Kidney tubule cell (primary cell): ENCODE measurements at regions not wholly inside any gene's neighbourhood (a gene's known extent, or its start where the extent isn't known, plus 50 kb on each side); places are given as distances from the start of the nearest gene placed in this dataset.
A peak's percentile ranks its signal among the peaks of the same experiment; 100 is the strongest.

ENCODE experiments used
- DNase-seq: peaks from one replicate; pipeline ENCODE4 v3.0.0-alpha.2; 2018; ENCODE audit warnings: low spot score

DNA sequence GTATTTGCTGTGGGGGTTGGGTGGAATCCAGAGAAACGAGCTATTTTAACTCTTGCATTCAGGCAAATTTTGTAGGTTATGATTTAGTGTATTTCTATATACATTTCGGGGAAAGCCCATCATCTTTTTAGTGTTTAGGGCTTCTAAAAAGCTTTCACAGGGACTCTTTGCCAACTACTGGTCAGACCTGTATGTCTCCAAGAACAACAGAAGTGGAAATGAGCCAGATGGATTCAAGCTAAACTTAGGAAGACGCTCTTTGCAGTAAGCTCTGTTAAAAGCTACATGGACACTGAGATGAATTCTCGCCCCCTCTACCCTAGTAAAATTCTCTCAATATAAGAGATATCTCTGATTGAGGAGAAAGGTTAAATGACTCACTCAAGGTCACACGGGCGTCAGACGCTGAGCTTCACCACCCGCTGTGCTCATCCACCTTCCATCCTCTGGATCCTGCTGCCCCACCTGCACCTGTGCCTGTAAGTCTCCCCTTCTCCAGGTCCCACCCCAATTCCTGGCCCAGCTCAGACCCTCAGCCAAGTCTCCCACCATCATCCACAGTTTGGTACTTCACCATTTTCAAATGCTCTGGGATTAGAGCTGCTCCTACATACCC lies 85.6 kb downstream of the MARCHF4 start:
- peak; percentile 36 for DNase-seq

DNA sequence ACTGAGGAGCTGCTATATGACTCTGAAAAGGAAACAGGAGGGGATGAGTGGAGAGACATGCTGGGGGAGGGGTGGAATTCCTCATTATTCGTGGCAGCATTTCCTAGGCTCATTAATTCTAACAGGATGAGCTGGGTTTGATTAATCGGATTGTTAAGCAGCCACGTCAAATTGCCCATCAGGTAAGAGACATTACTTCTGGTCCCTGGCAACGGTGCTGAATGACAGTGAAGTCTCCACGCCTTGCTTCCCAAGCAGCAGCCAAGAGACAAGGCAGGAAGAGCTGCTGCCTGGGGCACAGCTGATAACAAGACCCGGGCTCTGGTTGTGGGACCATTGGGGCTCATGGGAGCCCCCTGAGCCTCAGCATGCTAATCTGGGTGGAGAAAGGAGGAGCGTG lies 86.6 kb downstream of the MARCHF4 start:
- DNase-seq: peak; percentile 56

DNA sequence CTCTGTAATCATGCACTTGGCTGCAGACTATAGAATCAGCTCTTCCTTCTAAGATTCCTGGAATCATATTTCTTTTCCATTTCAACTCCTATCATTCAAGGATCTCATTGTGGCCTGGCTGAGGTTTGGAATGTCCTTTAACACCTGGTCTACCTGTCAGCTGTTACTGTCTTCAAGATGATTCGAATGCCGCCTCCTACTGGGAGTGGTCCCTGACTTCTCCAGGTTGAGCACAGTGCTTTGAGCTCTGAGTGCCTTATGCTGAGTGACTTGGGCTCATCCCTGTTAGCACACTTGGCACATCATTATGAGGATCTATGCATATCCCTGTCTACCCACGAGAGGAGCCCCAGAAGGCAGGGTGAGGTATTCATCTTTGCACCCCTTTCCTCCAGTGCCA lies 87.6 kb downstream of the MARCHF4 start:
- DNase-seq: no peak

DNA sequence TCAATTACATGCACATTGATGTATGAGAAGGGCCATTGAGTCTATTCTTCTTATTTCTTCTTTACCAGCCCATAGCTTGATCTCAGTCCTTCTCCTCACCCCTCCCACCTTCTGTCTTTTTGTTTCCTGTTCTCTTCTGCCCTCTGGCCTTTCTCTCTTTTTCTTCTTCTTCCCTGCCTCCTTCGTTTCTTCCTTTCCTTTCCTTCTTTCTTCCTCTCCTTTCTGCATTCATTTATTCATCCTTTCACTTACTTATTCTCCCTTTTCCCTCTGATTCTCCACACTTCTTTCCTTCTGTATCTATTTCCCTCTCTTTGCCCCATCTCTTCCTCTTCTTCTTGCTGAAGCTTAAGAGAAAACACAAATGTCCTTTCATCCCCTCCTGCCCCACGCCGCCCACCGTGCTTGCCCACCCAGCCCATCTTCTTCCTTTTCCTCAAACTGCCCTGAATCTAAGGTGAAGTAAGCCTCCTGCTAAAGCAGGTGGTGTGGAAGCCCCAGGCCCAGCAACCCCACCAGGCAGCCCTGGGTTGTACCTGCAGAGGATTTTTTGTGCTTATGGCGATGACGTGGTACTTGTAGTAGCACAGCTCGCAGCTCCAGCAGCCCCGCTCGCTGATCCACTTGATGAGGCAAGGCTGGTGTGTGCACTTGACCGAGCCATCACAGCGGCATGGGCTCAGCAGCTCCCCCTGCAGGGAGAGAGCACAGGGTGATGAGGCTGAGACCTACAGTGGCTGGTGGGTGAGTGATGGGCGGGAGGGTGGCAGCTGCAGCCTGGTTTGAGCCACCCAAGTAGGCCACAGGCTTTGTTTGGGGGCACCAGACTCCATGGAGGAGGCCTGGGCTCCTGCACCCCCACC lies 89.0 kb downstream of the MARCHF4 start:
- no peak for DNase-seq

DNA sequence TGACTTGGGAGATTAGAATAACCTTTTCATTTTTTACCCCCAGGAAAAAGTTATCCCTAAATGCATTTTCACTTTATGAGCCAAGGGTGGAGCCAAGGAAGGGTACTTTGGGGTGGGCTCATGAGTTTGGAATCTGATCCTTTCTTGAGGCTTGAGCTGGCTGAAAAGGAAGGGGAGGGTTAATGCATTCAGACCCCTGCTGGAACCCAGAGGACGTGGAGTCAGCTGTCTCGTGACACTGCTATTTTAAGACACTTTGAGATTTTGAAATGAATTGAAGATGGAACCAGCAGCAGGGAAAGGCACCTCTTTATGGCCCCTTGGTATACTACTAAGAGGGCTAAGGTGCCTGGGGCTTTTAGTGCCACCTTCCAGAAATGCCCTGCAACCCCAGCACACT lies 90.4 kb downstream of the MARCHF4 start:
- no peak for DNase-seq

DNA sequence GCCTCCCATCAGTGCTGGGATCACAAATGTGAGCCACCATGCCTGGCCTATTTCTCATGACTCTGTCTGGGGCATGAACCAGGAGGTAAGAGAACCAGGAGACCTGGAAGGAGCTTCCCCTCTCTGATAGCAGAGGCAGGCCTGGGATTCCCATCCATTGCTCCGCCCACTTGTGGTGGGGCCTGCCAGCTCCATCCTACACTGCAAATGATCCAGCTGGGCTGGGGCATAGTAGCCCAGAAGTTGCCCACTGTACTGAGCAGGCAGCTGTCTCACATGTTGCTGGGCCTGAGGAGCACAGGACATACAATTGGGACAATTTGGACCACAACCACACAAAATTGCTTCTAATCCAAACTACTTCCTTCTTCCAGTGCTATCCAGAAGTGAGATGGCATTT lies 91.0 kb downstream of the MARCHF4 start:
- no peak for DNase-seq

DNA sequence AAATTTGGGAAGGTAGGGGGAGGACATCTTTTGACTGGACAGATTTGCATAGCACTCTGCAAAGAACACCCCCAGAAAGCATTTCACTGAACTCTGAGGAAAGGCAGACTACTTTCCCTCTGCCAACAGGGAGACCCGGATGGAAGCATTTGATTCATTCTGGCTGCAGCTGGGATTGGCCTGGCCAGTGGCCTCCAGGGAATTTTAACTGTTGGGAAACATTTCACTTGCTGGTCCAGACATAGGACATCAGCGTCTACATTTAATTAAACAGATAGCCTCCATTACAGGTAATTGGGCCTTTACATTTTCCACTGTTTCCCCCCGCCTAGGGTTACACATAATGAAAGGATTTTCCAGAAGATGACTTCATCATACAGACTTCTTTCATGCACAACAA lies 92.8 kb downstream of the MARCHF4 start:
- DNase-seq: no peak

DNA sequence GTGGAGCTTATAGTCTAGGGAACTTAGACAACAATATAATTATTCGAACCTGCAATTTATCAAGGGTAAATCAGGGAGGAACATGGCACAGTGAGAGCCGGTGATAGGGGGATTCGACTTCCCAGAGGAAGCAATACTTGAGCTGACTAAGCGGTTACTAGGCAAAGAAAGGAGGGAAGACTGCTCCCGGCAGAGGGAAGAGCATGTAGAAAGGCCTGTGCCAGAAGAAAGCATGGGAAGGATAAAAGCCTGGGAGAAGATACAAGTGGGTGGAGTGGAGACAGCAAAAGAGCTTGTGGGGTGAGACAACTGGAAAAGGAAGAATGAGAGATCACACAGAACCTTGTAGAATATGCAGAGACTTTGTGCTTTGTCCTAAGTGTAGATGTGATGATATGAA lies 93.3 kb downstream of the MARCHF4 start:
- no peak for DNase-seq

DNA sequence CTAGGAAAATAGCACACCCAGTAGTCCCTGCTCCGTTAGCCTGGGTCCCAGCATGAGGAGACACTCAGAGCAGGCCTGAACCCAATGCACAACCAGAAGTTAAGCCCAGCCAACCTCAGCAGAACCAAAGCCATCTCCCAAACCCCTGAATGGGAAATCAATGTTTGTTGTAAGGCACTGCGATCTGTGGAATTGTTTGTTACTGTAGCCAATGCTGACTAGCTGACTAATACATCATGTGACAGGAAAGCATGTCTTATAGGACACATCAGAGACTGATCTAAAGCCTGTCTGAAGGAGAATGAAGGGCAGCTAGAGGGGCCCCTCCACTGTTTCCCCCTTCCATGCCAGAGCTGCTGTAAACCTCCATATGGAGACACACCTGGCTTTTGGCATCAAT lies 96.4 kb downstream of the MARCHF4 start:
- no peak for DNase-seq

DNA sequence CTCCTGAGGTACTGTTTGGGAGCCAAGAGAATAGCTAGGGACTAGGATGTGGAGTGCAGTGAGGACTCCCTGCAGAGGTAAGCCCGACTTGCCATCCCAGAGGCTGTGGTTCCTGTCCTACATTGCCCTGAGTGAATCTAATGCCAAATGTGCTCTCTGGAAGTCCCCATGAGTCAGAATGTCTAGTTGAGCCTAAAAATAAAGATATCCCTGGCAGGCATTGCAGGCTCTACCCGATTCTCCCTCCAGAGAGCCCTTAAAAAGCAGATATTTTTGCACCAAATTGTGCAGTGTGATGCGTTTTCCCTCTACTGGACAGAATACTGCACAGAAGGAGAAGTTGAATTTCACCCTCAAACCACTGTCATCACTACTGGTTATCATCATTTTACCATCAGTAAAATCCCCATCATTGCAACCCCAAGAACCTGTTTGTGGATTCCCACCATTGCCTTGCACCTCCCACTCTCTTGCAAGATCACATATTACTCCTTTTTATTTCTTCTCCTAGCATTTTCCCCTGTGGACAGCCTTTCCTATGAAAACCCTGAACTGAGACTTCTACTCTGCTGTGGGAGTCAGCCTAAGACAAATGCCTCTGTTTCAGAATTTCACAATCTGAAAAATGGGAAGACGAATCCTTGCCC lies 98.0 kb downstream of the MARCHF4 start:
- DNase-seq: peak; percentile 29

DNA sequence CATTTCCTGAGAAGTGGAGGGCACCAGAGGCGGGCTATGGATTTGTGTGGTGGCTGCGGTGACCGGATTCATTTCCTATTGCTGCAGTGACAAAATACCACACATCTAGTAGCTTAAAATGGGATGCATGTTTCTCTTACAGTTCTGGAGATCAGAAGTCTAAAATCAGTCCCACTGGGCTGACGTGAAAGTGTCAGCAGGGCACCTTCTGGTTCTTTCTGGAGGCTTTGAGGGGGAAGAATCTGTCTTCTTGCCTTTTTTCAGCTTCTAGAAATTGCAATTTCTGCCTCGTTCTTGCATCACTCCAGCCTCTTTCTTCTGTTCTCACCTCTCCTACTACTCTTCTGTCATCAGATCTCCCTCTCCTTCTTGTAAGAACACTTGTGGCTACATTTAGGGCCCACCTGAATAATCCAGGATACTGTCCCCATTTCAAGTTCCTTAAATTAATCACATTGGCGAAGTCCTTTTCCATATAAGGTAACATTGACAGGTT lies 111.2 kb downstream of the MARCHF4 start:
- no peak for DNase-seq

DNA sequence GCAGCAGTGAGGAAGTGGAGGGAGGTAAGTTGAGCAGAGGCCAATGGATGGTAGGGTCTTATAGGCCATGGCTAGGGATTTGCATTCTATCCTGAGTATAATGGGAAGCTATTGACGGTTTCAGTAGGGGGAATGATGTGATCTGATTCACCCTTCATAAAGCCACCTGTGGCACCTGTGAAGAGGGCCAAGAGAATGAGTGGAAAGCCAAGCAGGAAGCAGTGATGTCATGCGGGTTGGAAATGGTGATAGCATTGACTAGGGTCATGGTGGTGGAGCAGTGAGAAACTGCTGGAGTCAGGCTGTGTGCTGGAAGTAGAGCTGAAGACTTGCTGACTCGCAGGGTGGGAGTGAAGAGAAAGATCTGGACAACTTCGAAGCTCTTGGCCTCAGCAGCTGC lies 111.7 kb downstream of the MARCHF4 start:
- DNase-seq: peak; percentile 10

DNA sequence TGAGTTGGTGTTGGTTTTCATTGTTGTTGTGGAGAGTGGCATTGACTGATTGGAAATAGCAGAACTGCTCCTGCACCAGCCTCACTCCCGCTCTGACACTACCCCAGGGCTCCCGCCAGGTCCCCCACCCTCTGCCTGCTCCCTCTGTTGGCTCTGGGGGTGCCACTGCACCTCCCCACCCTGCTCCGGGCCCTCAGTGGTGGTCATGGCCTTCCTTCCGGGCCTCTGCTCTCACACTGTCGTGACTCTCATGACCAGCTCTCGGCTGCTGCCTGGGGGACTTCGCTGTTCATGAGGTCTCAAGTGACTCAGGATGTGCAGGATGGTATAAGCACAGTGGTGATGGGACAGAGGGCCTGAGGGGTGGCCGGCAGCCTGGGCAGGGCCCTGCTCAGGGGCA lies 113.2 kb downstream of the MARCHF4 start:
- no peak for DNase-seq

DNA sequence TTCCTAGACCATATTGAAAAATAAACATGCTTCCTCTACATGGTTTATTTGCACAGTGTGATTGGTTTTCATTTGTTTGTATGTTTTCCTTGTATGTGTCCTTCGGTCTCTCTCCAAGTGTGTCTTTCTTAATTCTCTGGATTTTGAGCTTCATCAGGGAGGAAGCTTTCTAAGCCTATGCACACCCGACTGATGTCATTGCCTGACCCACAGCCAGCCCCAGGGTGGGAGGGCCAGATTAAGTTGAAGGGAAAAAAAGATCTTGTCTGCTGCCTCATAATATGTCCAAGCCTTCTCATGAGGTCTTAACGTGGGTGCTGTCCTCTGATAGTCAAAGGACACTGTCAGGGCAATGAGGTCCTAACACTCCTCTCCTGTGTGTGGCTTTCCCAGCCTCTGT lies 115.2 kb downstream of the MARCHF4 start:
- DNase-seq: no peak
